Sigmoid colon (tissue), 4 donors: ENCODE measurements at regions not wholly inside any gene's neighbourhood (a gene's known extent, or its start where the extent isn't known, plus 50 kb on each side); places are given as distances from the start of the nearest gene placed in this dataset.

Experiments
- EP300 ChIP-seq, 4 donors: sonication (generic); formaldehyde crosslinking; IDR thresholded peaks; one replicate each; pipeline ENCODE4 v1.6.1; 2017; ENCODE audit warnings: antibody characterized with exemption in 4 of 4
- POLR2A ChIP-seq, 2 donors: fragments of 450-650 bp; IDR thresholded peaks; one replicate each; pipeline ENCODE4 v1.6.1; 2016; ENCODE audit warnings: antibody characterized with exemption in 2 of 2, mild to moderate bottlenecking in 2 of 2, moderate library complexity in 2 of 2
- POLR2AphosphoS5 ChIP-seq, 4 donors: sonication (generic); formaldehyde crosslinking; IDR thresholded peaks; one replicate each; pipeline ENCODE4 v1.6.1; 2017; ENCODE audit warnings: antibody characterized with exemption in 4 of 4
- TF ChIP-seq, protein P1 (sequence below), 4 experiments: fragments of 450-650 bp in 3 of 4; fragments of 200-600 bp in 1 of 4; IDR thresholded peaks; one replicate each; pipeline ENCODE4 v1.5.1; 2016 to 2019; ENCODE audit warnings: antibody characterized with exemption in 4 of 4, mild to moderate bottlenecking in 3 of 4, moderate library complexity in 2 of 4

DNA sequence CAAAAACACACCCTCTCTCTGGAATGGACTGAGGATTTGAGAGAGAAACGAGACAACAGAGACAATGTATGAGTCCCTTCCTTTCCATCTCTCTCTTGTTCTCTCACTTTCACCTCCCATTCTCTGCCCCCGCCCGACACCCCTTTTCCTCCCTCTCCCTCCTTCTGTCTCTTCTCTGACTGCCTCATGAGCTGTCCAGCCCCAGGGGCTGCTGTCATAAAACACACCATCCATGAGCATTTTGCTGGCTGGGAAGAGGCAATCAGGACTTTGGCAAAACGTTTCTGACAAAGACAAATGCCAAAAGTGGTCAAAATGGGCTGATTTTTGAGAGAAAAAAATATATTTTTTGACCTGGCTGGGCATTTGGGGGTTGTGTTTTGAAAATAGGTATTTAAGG is 377.2 kb downstream of the EN1 start:
- TF ChIP-seq, protein P1, sequence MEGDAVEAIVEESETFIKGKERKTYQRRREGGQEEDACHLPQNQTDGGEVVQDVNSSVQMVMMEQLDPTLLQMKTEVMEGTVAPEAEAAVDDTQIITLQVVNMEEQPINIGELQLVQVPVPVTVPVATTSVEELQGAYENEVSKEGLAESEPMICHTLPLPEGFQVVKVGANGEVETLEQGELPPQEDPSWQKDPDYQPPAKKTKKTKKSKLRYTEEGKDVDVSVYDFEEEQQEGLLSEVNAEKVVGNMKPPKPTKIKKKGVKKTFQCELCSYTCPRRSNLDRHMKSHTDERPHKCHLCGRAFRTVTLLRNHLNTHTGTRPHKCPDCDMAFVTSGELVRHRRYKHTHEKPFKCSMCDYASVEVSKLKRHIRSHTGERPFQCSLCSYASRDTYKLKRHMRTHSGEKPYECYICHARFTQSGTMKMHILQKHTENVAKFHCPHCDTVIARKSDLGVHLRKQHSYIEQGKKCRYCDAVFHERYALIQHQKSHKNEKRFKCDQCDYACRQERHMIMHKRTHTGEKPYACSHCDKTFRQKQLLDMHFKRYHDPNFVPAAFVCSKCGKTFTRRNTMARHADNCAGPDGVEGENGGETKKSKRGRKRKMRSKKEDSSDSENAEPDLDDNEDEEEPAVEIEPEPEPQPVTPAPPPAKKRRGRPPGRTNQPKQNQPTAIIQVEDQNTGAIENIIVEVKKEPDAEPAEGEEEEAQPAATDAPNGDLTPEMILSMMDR (IDR thresholded peaks at IDR 0.05): no peak
- TF ChIP-seq EP300 (IDR thresholded peaks at IDR 0.05) (no peak), POLR2AphosphoS5 (IDR thresholded peaks at IDR 0.05) (no peak), POLR2A (IDR thresholded peaks at IDR 0.05) (no peak)
